ENCODE measurements at regions not wholly inside any gene's neighbourhood (a gene's known extent, or its start where the extent isn't known, plus 50 kb on each side); places are given as distances from the start of the nearest gene placed in this dataset.
A peak's percentile ranks its signal among the peaks of the same experiment; 100 is the strongest.
"Not testable (repeated sequence)": the region's sequence is repeated elsewhere in the genome, so short reads cannot be mapped to it uniquely, and the experiment has no call there.

DNA sequence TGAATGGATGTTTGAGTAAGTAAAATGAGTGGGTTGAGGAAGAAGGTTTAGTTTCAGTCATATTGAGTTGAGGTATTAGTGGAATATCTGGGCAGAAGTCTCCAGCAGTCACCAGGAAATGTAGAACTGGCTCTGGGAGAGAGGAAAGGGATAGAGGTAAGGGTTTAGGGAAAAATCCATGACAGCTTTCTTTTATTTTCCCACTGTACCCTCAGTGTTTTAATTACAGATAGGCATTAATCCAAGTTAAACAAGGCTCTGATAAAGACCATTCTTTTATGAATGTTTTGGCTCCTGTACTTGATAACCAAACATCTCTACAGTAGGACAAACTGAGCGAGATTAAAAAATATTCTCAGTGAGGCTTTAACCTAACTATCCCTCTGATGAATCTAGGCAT, 318.4 kb upstream of the SYNCRIP start:
- no peak for DNase-seq (ENCODE audit: low spot score)

DNA sequence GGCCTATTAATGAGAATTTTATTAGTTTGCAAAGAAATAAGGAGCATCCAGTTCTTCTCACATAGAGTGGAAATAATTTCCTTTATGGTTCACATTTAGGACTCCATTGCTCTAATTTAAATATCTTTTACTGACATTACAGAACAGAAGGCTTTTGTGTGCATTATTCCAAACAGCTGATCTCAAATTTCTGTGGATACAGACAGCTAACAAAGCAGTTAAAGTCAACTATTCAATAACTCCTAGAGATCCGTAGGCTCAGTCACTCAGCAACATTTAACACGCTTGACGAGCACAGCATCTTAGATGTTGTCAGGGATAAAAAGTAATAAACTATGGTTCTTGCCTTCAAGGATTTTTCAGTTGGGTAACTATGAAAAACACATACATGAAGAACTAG, 305.8 kb upstream of the SYNCRIP start:
- no peak for DNase-seq (ENCODE audit: low spot score)

DNA sequence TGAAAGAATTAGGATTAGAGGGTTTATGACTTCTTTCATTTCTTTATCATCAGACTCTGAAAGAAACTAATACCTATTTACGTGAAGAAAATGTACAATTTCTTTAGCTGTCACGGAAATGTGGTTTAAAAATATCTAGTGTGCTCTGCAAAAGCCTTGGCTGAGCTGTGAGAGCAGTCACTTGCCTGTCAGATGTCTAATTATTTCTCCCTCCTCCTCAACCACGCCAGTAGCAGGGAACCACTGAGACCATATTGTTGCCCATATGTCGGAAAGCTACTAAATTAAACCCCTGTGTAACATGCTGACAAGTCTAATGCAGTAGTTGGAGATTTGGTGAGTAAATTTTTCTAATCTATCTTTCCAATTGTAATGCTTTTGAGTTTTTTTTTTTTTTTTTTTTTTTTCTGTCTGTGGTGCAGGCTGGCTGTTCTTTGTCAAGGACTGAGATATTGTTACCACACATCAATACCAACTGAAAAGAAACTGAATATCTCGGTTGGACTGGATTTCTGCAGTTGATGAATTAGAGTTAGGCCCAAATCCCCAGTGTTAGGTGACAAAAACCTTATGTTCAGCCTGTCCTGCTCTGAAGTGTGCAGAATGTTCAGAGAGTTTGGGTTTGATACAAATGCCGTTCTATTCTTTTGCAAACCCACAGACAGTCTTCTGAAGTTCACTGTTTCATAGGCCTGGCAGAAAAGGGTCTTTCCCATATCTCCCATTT, 302.9 kb upstream of the SYNCRIP start:
- no peak for DNase-seq (ENCODE audit: low spot score)

DNA sequence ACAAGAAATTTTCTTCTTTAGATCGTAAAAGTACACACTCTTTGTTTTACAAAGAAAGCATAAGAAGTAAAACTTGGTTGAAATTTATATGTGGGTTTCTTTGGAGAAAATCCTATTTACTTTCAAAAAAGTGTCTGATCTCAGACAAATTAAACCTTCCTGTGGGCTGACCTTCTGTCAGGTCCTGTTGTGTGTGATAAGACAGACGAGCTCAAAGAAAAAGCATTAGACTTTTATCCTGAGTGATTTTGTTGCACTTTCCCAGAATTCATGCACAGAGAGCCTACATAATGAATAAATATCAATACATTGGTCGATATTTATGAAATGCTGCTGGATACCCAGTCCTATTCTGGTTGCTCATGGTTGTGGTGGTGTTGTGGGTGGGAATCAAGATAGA, 302.1 kb upstream of the SYNCRIP start:
- no peak for DNase-seq (ENCODE audit: low spot score)

DNA sequence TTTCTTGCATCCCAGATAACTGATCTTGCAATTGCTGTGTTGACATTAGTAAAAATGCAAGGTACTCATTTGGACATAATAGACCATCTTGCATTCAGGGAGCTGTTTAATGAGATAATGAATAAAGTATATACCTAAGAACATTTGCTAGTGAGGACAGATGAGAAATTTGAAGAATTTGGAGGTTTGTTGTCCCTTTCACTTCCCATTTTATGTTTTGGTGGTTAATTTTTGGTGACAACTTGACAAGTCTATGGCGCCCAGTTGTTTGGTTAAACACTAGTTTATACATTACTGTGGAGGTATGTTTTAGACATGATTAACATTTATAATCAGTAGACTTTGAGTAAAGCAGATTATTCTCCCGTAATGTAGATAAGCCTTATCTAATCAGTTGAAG, 300.2 kb upstream of the SYNCRIP start:
- no peak for DNase-seq (ENCODE audit: low spot score)

DNA sequence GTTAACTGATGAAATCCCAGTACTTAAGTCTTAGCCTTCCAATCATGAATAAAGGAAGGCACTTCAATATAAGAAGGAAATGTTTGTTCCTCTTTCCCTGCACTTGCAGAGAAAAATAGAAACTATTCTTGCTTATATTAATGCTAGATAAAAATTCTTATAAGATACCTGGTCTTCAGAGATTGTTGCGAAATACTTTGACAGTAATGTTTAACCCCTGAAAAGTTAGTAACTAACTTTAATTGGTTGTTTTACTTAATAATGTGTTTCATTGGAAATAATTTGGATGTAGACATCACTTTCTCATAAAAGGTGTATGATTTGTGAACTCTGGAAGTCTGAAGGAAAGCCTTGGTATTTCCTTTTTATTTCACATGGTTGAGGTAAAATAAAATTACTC, 294.2 kb upstream of the SYNCRIP start:
- DNase-seq (ENCODE audit: low spot score), result no peak

DNA sequence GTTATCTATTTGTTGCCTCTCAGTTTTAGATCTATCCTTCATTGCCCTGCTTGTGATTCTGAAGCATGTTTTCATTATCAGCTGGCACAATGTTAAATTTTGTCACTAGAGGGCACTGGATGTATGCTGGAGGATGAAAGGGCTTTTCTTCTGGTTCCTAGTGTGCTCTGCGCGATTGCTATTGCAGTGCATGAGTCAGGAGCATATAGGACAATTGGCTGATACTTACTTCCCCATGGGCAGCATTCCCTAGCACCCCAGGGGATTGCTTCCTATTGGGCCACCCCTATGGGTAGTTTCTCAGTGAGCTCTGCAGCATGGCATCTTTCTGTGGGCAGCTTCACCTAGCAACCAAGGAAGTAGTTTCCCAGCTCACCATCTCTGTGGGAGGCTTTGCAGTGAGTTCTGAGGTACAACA, 280.3 kb upstream of the SYNCRIP start:
- DNase-seq (ENCODE audit: low spot score), result peak; percentile 37

DNA sequence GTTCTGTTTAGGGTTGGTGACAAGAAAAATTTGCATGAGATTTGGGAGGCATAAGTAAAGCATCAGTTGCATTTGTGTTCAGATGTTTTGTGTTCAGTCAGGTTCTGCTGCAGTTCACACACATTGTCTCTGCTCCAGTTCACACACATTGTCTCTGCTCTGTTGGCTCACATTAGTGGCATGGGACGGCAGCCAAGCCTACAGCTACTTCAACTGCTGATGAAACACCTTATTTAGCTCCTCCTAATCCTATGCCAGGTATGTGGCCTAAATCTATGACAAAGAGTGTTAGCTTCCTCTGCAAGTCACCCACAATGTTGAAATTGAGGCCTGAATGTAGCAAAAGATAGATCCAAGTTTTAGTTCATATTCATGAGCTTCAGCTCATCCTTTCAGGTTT, 278.1 kb upstream of the SYNCRIP start:
- no peak for DNase-seq (ENCODE audit: low spot score)

DNA sequence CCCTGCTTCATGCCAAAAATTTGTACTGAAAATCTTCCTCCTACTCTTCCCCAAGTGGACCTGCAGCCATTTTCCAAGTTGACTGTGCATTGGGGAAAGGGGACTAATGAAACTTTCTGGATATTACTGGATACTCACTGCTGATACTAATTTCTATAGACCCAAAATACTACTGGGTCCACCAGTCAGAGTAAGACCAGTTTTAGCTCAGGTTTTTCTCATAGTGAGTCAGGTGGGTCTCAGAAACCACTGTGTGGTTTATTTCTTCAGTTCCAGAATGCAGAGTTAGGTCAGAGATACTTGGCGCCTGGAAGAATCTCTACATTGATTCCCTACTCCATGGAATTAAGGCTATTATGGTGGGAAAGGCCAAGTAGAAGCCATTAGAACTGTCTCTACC, 274.8 kb upstream of the SYNCRIP start:
- DNase-seq (ENCODE audit: low spot score), result no peak

DNA sequence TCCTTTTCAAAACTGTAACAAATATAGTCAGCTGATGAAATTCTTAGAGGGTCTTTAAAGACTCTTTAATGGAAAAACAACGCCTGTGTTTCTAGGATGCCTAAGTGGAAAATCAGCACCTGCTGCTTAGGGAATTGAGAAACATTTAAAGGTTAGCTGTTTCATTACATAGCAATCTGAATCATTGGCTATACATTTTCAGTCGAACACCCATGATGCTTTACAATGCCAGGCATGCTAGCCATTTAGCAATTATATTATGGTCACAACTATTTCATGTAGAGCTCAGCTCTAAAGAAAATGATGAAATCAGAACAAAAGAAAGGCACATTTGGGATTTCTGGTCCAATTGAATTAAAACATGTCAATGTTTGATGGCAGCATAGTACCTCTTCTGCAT, 270.3 kb upstream of the SYNCRIP start:
- no peak for DNase-seq (ENCODE audit: low spot score)

DNA sequence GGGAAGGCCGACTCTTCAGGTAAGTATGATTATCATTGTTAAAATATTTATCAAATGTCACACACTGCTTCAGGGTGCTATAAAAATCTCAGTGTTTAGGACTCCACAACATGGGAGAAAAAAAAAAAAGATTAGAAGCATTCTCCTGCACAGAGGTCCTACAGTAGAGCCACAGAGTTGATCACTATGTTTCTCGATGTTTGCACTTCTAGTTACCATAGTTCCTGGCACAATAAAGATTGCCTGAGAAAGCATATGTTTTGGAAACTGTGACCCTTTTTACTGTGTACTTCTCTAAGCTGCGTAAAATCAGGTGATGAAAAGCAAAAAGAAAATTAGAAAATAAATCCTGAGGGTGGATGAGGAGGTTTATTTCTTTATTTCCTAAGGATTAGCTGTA, 269.9 kb upstream of the SYNCRIP start:
- DNase-seq (ENCODE audit: low spot score), result no peak

DNA sequence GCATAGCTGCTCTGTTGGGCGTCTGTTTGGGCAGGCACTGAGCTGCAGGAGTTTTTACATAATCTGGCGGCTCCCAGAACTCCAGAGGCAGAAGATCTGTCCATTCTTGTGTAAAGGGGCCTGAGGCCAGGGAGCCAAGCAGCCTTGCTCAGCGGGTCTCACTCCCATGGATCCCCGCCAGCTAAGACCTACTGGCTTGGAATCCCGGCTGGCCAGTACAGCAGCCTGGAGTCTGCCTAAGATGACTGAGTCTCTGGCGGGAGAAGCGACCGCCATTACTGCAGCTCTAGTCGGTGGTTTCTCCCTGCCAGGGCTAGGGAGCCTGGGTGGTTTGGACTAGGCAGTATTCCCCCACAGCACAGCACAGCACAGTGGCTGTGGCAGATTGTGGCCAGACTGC, 268.4 kb upstream of the SYNCRIP start:
- DNase-seq (ENCODE audit: low spot score), result no peak

DNA sequence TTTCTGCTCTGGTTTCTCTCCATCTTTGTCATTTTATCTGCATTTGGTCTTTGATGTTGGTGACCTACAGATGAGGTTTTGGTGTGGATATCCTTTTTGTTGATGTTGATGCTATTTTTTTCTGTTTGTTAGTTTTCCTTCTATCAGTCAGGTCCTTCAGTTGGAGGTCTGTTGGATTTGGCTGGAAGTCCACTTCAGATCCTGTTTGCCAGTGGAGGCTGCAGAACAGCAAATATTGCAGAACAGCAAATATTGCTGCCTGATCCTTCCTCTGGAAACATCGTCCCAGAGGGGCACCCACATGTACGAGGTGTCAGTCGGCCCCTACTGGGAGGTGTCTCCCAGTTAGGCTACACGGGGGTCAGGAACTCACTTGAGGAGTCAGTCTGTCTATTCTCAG, 265.4 kb upstream of the SYNCRIP start:
- not testable (repeated sequence) for DNase-seq (ENCODE audit: low spot score)

DNA sequence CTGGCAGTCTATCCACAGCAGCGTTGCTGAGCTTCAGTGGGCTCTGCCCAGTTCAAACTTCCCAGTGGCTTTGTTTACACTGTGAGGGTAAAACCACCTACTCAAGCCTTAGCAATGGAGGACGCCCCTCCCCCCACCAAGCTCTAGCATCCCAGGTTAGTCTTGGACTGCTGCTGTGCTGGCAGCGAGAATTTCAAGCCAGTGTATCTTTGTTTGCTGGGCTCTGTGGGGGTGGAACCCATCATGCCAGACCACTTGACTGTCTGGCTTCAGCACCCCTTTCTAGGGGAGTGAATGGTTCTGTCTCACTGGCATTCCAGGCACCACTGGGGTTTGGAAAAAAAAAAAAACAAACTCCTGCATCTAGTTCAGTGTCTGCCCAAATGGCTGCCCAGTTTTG, 249.7 kb upstream of the SYNCRIP start:
- DNase-seq (ENCODE audit: low spot score), result no peak

DNA sequence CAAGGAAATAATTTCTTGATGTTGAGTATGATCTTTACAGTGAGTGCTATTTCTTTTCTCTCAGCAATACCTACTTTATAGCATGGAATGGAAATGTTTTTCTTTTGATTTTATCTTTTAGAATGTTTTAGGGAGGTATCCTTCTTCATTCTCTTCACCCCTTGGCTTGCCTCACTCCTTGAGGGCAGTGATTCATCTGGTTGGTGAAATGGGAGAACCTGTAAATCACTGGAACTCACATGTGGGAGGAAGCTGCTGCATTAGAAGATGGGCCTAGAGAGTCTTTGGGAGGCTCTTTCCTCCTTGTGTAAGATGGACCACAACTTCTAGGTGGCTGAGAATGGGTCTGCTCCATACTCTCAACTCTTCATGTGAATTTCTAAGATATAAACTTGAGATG, 244.8 kb upstream of the SYNCRIP start:
- no peak for DNase-seq (ENCODE audit: low spot score)

DNA sequence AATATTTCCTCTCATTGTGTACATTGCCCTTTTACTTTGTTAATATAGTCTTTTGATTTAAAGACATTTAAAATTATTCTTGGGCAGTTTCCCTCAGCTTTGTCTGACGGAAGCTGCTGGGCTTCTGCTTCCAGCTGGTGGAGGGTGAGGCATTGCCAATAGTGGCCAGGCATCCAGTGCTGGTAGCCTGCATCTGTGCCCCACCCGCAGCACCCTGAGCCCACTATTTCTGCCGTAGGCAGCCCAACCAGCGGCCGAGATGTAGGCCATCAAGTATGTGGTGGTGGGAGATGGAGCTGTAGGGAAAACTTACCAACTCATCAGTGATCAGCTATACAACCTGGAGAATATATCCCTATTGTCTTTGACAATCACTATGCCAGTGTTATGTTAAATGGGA, 226.0 kb upstream of the SYNCRIP start:
- DNase-seq (ENCODE audit: low spot score), result no peak

DNA sequence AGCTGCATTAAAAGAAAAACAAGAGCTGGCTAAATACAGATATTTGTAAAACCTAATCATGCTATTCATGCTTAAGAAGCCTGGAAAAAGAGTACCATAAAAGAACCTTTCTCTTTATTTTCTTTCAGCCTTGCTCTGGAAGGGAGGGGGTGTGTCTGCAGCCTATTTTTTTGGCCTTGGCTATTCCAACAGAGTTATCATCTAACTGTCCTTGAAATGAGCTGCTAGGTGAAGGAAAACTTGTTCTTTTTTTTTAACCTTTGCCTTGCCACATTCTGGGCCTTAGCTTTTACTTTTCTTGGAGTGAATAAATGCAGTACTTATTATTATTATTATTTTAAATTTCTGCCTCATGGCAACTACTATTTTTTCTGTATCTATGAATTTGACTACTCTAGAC, 224.9 kb upstream of the SYNCRIP start:
- no peak for DNase-seq (ENCODE audit: low spot score)

DNA sequence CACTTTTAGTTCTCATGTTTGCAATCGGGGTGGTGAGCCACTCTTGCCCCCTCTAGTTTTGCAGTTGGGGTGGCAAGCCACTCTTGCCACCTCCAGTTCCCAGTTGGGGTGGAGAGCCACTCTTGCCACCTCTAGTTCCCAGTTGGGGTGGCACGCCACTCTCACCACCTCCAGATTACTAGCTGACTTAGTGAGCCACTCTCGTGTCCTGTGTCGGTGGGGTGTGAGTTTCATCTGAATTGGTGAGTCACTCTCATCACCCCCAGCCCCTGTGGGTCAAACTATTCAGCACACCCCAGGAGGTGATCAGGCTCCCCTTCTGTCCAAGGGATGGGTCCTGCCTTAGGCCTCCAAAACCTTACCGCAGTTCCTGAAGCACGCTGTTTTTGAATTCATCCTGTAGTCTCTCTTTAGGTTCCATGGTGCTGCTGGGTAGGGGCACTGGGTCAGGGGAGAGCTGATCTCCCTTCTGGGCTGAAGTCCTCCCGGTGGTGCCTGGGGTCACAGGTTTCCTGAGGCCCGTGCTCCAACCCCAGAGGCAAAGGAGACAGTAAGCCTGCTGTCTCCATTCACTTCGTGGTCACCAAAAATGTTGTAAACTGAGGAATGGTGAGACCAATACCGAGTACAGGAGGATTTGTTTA, 224.2 kb upstream of the SYNCRIP start:
- DNase-seq (ENCODE audit: low spot score), result no peak

DNA sequence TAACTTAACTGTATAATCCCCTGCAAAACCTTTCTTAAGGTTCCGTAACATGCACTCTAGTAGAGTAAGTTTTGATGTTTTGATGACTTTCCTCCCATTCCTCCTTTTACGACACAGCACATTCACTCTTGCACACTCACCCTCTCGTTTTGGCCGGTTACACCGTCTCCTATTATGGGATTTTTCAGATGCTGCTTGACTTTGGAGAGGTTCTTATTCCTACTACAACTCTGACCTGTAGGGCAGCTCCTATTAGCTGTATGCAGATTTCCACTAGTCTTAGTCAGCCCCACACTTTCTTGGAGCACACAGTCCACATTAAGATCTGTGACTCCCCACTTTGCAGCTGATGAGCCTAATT, 223.7 kb upstream of the SYNCRIP start:
- DNase-seq (ENCODE audit: low spot score), result peak; percentile 18

DNA sequence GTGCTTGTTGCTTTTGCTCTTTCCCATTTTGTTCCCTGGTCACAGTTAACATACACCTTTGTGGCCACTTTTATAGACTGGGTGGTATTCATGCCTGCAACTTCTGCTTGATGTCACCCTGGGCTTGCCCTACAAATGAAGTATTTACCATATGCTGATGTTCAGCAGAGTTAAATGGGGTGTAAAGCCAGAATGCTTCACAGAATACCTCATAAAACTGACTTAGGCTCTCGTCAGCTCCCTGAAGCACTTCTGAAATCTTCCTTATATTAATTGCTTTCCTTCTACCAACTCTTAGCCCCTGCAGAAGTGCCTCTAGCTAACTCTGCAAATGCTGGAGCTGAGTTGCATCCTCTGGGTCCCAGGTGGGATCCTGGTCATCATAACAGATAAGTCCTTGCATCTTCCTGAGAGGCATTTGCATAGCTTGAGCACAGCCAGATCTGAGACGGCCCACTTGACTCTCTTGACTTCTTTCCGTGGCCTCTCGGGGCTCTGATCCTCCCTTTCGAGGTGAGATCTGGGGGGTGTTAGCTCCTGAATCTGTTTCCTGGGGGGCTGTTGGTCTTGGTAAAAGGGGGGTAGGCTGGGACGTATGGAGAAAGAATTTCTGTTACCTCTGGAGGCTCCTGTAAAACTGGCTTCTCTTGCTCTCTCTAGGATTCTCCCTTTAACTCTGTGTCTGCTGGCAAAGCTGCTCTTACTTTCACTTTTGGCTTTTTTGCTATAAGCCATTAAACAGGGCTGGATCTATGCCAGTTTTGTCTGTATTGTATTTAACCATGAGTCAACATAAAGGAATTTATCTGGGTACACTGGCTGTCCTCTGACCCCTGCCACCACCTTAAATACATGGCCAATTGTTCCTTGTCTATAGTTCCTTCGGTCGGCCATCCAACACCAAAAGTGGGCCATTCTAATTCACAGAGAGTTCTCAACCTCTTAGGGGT, 223.0 kb upstream of the SYNCRIP start:
- peak; percentile 10 for DNase-seq (ENCODE audit: low spot score)

DNA sequence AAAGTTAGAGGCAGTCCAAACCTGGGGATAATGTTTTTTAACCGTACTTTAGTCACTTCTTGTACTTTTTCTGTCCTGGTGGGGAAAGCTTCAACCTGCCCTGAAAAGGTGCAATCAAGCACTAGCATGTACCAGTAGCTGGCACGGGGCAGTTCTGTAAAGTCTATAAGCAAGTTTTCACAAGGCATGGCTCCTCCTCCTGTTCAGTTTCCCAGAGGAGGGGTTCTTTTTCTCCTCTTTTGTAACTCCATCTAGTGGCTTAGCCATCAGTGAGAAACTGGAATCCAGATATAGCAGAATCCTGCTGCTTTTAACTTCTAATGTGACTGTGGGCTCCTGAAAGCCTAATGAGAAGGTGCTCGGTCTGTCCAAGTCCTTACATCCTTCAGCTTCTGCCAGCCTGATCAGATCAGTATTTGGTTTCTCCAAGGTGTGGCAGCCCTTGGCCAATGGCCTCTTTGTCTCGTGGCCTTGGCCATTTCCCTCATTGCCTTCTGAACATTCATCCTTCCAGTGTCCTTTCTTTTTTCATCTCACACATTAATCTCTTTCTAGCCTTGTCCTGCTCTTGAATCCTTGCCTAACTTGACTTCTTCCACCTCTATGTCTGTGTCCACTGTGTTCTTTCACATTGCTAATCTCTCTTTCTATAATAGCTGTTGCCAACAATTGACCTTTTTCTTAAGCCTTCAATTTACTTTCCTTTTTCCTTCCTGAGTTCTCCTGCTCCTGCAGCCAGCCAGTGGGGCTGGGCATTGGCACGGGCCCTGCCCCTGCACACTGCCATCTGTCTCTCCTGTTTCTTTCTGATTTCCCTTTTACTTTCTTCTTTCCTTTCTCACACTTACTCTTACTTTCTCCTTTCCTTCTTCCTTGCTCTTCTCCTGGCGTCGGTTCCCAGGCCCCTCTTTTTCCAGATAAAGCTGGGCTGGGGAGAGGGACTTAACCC, 222.0 kb upstream of the SYNCRIP start:
- peak; percentile 5 for DNase-seq (ENCODE audit: low spot score)

DNA sequence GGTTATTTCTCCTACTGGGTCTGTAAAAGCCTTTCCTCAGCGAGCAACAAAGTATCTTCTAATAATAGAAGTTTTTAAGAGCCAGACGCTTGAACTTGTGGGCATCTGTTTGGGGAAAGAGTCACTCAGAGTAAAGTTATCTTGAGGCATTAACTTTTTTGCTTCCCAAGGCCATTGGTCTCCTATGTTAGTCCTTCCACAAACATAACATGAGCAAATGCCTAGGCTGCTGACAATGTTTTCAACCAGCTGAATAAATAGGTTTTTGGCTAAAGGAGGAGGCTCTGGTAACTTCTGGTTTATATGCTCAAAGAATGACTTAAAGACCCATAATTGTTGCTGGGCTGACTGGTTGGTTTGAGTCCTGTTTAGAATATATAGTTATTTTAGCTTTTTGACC, 213.5 kb upstream of the SYNCRIP start:
- no peak for DNase-seq (ENCODE audit: low spot score)

All from AG08396 (cell line).